GM21576 (cell line): ENCODE measurements at regions not wholly inside any gene's neighbourhood (a gene's known extent, or its start where the extent isn't known, plus 50 kb on each side); places are given as distances from the start of the nearest gene placed in this dataset.
A peak's percentile ranks its signal among the peaks of the same experiment; 100 is the strongest.

Source experiments
- ATAC-seq: cut with Tn5 transposase; IDR thresholded peaks from one replicate; pipeline ENCODE4 v1.9.1; 2021; ENCODE audit warnings: mild to moderate bottlenecking, moderate library complexity; ENCODE audit not compliant: unreplicated experiment

- no peak for ATAC-seq
These were observed 65.6 kb upstream of the POLG start for GRCh38 chr15:89400116-89400781.

DNA sequence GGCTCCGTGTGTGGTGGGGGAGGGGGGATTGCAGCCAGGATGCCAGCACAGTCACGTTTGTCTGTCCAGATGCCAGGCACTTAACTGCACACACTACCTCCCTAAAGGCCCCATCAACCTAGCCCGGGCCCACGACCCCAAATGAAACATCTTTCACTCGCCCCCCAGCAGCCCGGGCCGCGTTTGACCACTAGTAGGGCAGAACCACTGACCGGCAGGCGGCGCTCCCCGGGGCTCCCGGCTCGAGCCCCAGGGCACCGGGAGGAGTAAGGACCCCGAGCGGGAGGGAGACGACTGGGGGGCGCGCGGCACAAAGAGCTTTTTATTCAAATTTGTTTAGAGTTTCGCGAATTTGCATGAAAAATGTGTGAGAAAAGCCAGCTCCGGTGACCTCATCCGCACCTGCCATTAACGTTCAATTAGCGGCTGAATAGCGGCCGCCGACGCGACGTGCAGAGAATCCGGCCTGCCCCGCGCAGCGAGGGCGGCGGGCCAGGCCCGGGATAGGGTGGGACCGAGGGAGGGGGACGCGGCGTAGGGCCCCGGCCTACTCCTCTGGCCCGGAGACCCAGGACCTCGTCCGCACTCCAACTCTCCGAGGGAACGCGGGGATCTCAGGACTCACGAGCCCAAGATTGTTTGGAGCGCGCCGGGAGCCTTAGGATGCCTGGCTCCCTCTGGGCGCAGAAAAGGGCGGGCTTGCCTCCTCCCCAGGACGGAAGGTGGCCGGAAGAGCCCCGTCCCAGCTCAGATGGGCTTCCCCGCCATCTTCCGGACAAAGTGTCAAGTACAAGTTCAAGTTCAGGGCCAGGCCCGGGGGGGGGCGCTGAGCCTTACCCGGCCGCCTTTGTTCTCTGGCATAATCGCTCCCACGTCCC lies 64.9 kb upstream of the POLG start:
- peak; percentile 63 for ATAC-seq

DNA sequence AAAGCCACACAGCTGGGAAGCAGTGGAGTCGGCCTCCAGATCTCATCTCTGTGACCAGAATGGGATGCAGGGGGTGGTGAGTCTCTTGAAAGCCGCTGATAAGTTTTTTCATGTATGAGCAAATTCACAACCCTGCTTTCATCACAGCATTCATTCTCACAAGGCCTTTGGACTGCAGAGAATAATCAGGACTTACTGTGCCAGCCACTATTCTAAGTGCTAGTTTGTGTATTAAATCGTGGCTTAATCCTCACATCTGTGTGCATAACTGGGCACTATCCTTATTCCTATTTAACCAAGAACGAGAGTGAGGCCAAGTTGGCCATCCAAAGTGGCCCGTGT lies 64.2 kb upstream of the POLG start:
- no peak for ATAC-seq

GRCh38 chr15:89397653-89398023 lies 63.0 kb upstream of the POLG start:
- no peak for ATAC-seq

- ATAC-seq = no peak
These were observed 62.4 kb upstream of the POLG start for GRCh38 chr15:89396723-89397652.

GRCh38 chr15:89395996-89396395 lies 61.4 kb upstream of the POLG start:
- ATAC-seq = no peak

GRCh38 chr15:89395461-89395871 lies 60.8 kb upstream of the POLG start:
- no peak for ATAC-seq

DNA sequence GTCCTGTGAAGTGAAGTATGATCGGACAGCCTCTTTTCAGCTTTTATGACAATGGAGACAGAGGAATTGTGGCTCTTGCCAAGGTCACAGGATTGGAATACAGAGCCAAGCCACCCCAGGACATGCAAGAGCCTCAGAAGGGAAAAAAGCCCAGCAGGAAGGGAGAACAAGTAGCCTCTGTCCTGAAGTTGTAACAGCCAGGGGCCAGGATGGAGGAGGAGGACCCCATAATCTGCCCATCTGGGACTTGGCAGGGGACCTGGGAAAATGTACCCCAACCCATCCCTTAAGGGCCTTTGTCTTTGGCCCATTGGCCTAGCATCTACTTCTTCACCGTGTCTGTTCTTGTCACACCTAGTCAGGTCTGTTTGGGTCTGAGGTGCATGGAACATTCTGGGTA lies 60.4 kb upstream of the POLG start:
- ATAC-seq = no peak

DNA sequence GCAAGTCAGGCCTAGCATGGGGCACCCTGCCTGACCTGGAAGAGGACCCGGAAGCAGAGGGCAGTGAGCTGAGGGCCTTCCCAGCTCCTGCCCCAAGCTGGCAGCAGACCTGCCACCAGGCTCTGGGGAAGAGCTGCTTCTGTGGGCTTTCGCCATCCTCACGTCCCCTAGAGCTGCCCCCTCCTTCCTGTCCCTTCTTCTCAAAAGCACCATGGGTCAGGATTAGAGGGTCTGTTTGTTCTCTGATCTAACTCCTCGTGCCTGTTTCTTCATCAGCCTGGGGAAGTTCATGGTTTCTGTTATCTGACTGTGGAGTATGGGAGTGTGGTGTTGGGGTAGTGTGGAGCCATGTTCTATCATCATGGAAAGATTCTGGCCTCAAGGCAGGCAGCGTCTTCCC lies 58.4 kb upstream of the POLG start:
- no peak for ATAC-seq

GRCh38 chr15:89391685-89392257 lies 57.1 kb upstream of the POLG start:
- ATAC-seq = no peak

GRCh38 chr15:89389841-89390603 lies 55.4 kb upstream of the POLG start:
- no peak for ATAC-seq

DNA sequence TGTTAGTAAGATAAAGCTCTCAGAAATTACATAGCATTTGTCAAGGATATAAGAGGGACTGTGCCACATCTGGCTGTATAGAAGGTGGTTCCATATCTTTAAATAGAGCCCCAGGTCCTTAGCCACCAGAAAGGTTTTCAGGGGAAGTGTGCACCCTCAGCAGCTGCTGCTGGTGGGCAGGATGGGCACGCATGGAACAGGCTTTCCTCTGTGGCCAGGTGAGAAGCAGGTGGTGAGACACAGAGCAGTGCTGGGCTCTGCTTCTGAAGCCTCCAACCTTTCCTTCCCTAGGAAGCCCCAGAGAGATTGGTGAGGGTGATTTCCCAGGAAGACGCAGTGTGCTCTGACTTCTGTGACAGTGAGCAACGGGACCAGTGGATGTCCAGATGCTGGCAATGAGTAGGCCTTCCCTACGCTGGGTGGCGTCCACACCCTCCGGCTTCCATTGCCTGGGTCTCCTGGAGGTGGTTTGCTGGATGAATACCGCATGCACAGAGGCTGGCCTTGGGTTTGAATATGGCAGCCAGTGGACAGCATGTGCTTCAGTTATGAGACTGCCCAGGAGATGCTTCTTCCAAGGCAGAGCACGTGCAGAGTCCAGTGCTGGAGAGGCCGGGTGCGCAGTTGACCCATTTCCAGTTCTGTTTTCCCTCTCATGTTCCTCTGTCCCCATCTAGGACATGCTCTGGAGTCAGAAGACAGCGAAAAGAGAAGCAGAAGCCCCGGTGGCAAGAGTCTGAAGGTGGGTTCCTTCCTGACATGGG lies 52.7 kb upstream of the POLG start:
- no peak for ATAC-seq

DNA sequence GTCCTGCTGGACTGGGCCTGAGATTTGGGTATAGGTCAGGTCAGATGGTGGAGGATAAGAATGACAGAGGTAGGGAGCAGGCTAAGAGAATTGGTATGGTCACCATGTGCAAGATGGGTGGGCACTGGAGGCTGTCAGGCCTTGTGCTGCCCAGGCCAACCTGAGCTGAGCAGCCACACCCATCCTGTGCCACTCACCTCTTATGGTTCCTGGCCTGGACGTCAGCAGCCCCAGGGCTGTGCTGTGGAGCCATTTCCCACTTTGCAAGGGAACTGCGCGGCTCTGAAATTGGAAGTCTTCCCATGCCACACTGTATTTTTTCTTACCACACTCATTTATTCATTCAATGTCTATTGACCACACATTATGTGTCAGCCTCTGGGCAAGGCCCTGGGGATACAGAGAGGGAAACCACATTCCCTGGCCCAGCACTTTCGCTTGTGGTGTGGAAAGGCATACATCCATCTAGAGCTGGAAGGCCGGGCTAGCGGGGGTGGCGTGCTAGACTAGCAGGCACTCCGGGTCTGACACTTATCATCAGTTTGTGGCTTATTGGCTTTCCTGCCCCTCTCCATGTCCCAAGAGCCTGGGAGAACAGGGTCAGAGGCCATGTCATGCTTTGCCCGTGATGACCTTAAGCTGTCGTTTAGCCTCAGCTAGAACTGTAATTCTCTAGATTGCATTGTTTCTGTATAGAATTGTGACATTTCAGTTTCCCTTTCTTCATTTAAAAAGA lies 51.1 kb upstream of the POLG start:
- no peak for ATAC-seq
